MV-4-11 (cell line): ENCODE measurements at regions not wholly inside any gene's neighbourhood (a gene's known extent, or its start where the extent isn't known, plus 50 kb on each side); places are given as distances from the start of the nearest gene placed in this dataset.
"Not testable (repeated sequence)": the region's sequence is repeated elsewhere in the genome, so short reads cannot be mapped to it uniquely, and the experiment has no call there.

Source experiments
- DNase-seq: peaks from one replicate; lab custom pipeline; 2025; lab: John Stamatoyannopoulos, UW

- DNase-seq, result no peak
Measured at GRCh38 chr17:71432378-71433315, 688.2 kb upstream of the SOX9 start.

GRCh38 chr17:71434716-71435115, 686.1 kb upstream of the SOX9 start:
- no peak for DNase-seq

- no peak for DNase-seq
Measured at GRCh38 chr17:71436479-71436878, 684.3 kb upstream of the SOX9 start.

GRCh38 chr17:71437166-71437565, 683.7 kb upstream of the SOX9 start:
- DNase-seq, result no peak

- DNase-seq, result no peak
Measured at GRCh38 chr17:71438631-71439146, 682.1 kb upstream of the SOX9 start.

GRCh38 chr17:71440513-71440912, 680.3 kb upstream of the SOX9 start:
- DNase-seq, result no peak

GRCh38 chr17:71441098-71441497, 679.7 kb upstream of the SOX9 start:
- DNase-seq, result peak; percentile 16

- DNase-seq, result no peak
Measured at GRCh38 chr17:71444078-71444477, 676.7 kb upstream of the SOX9 start.

- no peak for DNase-seq
Measured at GRCh38 chr17:71446645-71447437, 674.0 kb upstream of the SOX9 start.

GRCh38 chr17:71447644-71448043, 673.2 kb upstream of the SOX9 start:
- DNase-seq, result no peak

- DNase-seq, result not testable (repeated sequence)
Measured at GRCh38 chr17:71450657-71451056, 670.2 kb upstream of the SOX9 start.

GRCh38 chr17:71453876-71454422, 666.9 kb upstream of the SOX9 start:
- no peak for DNase-seq

- no peak for DNase-seq
Measured at GRCh38 chr17:71455219-71455618, 665.6 kb upstream of the SOX9 start.

- DNase-seq, result no peak
Measured at GRCh38 chr17:71458322-71458721, 662.5 kb upstream of the SOX9 start.

GRCh38 chr17:71460943-71461342, 659.9 kb upstream of the SOX9 start:
- DNase-seq, result peak; percentile 40

GRCh38 chr17:71461498-71462169, 659.2 kb upstream of the SOX9 start:
- no peak for DNase-seq

GRCh38 chr17:71464241-71464640, 656.6 kb upstream of the SOX9 start:
- DNase-seq, result no peak

GRCh38 chr17:71464751-71465150, 656.1 kb upstream of the SOX9 start:
- no peak for DNase-seq

- no peak for DNase-seq
Measured at GRCh38 chr17:71467719-71468118, 653.1 kb upstream of the SOX9 start.

GRCh38 chr17:71470062-71470461, 650.8 kb upstream of the SOX9 start:
- no peak for DNase-seq

GRCh38 chr17:71472809-71473789, 647.7 kb upstream of the SOX9 start:
- peak; percentile 11 for DNase-seq
